Progenitor cell of endocrine pancreas (in vitro differentiated cells): ENCODE measurements at regions not wholly inside any gene's neighbourhood (a gene's known extent, or its start where the extent isn't known, plus 50 kb on each side); places are given as distances from the start of the nearest gene placed in this dataset.
"Not testable (repeated sequence)": the region's sequence is repeated elsewhere in the genome, so short reads cannot be mapped to it uniquely, and the experiment has no call there.

Experiments
- DNase-seq: peaks from one replicate; pipeline ENCODE4 v3.0.0; 2021; ENCODE audit warnings: low spot score; ENCODE audit not compliant: unreplicated experiment
- H3K27ac Mint-ChIP-seq: 2 replicates; pipeline ENCODE4 v1.8.0; 2021; ENCODE audit warnings: mild to moderate bottlenecking, moderate library complexity, mixed read lengths
- H3K27me3 Mint-ChIP-seq: 2 replicates; pipeline ENCODE4 v1.8.0; 2021; ENCODE audit warnings: mixed read lengths
- H3K36me3 Mint-ChIP-seq: 2 replicates; pipeline ENCODE4 v1.8.0; 2022; ENCODE audit warnings: mixed read lengths; ENCODE audit not compliant: insufficient read depth
- H3K4me1 Mint-ChIP-seq: 2 replicates; pipeline ENCODE4 v1.8.0; 2021; ENCODE audit warnings: low read depth, mixed read lengths
- H3K4me3 Mint-ChIP-seq: 2 replicates; pipeline ENCODE4 v1.8.0; 2021; ENCODE audit warnings: low read depth, mild to moderate bottlenecking, moderate library complexity, mixed read lengths
- H3K9me3 Mint-ChIP-seq: 2 replicates; pipeline ENCODE4 v1.8.0; 2021; ENCODE audit warnings: low read depth, mixed read lengths
- CTCF ChIP-seq: fragments of 200-600 bp; sonication (generic); IDR thresholded peaks from one replicate; pipeline ENCODE4 v1.5.0; 2021; ENCODE audit warnings: antibody characterized with exemption, mild to moderate bottlenecking; ENCODE audit not compliant: unreplicated experiment

DNA sequence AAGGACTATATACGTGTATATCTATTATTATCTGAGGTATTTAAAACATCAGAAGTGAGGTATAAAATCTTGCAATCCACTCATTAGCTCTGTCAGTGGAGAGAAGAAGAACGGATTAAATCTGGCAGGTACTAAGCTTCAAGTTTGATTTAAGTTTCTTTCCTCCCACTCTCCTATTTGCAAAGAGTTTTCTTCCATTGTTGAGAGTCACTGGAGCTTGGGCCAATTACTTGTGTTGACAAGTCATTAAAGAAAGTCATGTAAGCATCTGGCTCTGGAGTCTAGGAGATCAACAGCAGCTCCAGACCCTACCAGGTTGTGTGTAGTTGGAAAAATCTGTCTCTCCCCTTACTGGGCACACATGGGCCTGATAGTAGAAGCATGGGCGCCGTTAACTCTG lies 476.8 kb upstream of the SMARCA2 start:
- Mint-ChIP-seq H3K4me1 (no peaks in the 10 kb centered on the region), H3K9me3 (no peaks in the 10 kb centered on the region), H3K36me3 (no peaks in the 10 kb centered on the region), H3K27me3 (no peaks in the 10 kb centered on the region), H3K4me3 (no peak overlapping the region), H3K27ac (no peak overlapping the region)
- no peak for TF ChIP-seq CTCF
- no peak for DNase-seq

DNA sequence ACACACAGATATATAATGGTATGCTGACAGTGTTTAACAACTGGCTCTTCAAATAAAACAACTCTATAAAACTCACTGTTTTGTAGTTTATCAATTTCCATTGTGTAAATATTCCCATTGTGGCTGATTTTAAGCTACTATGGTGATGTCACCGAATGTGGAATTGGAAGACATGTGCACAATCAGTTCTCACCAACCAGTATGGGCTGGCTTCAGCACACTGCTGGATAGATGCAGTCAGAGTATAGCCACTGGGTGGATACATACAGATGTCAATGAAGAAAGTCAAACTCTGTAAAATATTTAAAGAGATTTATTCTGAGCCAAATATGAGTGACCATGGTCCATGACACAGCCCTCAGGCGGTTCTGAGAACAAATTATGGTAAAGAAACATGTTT lies 475.9 kb upstream of the SMARCA2 start:
- no peaks in the 10 kb centered on the region for H3K4me1 Mint-ChIP-seq
- H3K4me3 Mint-ChIP-seq, result no peak overlapping the region
- no peak overlapping the region for H3K27ac Mint-ChIP-seq
- no peak for TF ChIP-seq CTCF
- no peak for DNase-seq
- H3K9me3 Mint-ChIP-seq, result no peaks in the 10 kb centered on the region
- H3K27me3 Mint-ChIP-seq, result no peaks in the 10 kb centered on the region
- no peaks in the 10 kb centered on the region for H3K36me3 Mint-ChIP-seq

DNA sequence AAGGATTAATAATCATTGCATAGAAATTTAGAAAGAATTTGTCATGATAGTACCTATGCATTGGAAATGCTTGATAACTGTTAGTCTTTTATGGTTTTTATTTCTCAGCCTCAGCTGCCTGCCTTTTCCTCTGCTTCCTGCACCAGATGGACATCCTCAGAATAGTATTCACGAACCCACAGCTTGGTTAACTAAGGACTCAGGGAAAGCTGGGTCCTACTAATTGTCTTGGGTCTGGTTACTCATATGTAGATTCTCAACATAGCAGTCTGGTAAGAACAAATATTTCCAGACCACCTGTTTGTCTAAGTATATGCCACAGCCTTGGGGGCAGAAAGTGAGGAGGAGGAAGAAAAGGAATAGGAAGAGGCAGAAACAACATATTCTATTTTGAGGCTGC lies 464.5 kb upstream of the SMARCA2 start:
- DNase-seq, result no peak
- Mint-ChIP-seq H3K4me1 (peaks cover 5% of the 10 kb centered on the region), H3K4me3 (no peak overlapping the region), H3K9me3 (peaks cover 2% of the 10 kb centered on the region), H3K36me3 (no peaks in the 10 kb centered on the region), H3K27me3 (peaks cover 4% of the 10 kb centered on the region), H3K27ac (no peak overlapping the region)
- TF ChIP-seq CTCF, result no peak

GRCh38 chr9:1554081-1555035 lies 460.8 kb upstream of the SMARCA2 start:
- Mint-ChIP-seq H3K4me1 (peaks cover 4% of the 10 kb centered on the region), H3K4me3 (no peak overlapping the region), H3K27me3 (peaks cover 4% of the 10 kb centered on the region), H3K27ac (no peak overlapping the region), H3K9me3 (peaks cover 15% of the 10 kb centered on the region), H3K36me3 (no peaks in the 10 kb centered on the region)
- DNase-seq, result no peak
- no peak for TF ChIP-seq CTCF

DNA sequence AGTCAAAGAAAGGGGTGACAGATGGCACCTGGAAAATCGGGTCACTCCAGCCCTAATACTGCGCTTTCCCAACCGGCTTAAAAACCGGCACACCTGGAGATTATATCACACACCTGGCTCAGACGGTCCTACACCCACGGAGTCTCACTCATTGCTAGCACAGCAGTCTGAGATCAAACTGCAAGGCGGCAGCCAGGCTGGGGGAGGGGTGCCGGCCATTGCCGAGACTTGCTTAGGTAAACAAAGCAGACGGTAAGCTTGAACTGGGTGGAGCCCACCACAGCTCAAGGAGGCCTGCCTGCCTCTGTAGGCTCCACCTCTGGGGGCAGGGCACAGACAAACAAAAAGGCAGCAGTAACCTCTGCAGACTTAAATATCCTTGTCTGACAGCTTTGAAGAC lies 456.5 kb upstream of the SMARCA2 start:
- not testable (repeated sequence) for DNase-seq, H3K4me1 Mint-ChIP-seq, H3K27me3 Mint-ChIP-seq, H3K4me3 Mint-ChIP-seq, H3K27ac Mint-ChIP-seq, H3K36me3 Mint-ChIP-seq
- peaks cover 33% of the 10 kb centered on the region for H3K9me3 Mint-ChIP-seq

DNA sequence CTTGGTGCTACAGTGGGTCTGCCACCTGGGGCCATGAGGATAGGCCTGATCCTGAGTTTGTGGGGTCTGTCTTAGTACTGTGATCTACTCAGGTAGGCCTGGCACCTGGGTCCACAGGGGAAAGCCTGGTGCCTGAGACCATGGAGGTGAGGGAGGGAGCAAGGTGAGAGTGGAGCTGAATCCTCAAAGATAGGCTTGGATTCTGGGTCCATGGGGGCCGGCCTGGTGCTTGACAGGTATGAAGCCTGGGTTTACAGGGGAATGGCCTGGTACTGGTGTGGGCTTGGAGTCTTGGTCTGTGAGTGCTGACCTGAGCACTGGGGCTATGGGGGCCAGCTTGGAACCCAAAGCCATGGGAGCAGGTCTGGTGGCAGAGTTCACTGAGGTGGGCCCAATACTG lies 439.2 kb upstream of the SMARCA2 start:
- Mint-ChIP-seq H3K4me1 (no peaks in the 10 kb centered on the region), H3K27ac (no peak overlapping the region), H3K4me3 (no peak overlapping the region), H3K9me3 (peaks cover 6% of the 10 kb centered on the region), H3K36me3 (no peaks in the 10 kb centered on the region), H3K27me3 (no peaks in the 10 kb centered on the region)
- DNase-seq, result no peak
- TF ChIP-seq CTCF, result no peak
